NCI-H82 treated with DMSO at 0.1 percent for 48 hours (cell line): ENCODE measurements at regions not wholly inside any gene's neighbourhood (a gene's known extent, or its start where the extent isn't known, plus 50 kb on each side); places are given as distances from the start of the nearest gene placed in this dataset.
"Not testable (repeated sequence)": the region's sequence is repeated elsewhere in the genome, so short reads cannot be mapped to it uniquely, and the experiment has no call there.

Experiments used
- DNase-seq: peaks from one replicate; lab custom pipeline; 2025; ENCODE audit not compliant: unreplicated experiment; lab: John Stamatoyannopoulos, UW

DNA sequence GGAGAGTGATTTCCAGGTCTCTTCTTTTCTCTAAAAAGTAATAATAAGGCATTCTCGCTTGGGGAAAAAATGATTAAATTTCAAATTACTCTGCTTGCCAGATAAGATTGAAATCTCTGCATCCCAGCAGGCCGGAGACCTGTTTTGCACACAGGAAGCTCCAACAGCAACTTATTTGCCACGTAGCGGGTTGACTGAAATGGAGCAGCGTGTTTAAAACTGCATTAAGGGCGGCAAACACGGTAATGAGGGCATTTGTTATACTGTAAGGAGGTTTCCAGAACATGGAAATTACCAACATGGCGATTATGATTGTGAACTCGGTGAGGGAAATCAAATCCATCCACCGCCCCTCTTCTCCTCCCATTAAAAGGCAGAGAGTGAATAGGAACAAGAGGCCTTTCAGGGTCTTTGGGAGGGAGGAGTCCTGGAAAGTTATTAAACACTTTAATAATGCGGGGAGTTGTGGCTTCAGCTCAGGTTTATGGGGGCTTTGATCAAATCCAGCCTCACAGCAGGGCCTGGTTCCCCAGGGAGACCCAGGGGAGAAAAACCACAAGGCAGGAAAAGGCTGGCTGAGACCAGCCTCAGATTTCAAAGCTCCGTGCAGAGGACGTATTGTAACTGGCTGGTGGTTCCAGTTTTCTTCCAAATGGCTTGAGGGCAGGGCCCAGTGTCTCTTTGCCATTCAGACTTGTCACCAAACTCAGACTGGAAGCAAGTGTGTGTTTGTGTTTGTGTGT is 242.3 kb downstream of the TLE3 start:
- no peak for DNase-seq

DNA sequence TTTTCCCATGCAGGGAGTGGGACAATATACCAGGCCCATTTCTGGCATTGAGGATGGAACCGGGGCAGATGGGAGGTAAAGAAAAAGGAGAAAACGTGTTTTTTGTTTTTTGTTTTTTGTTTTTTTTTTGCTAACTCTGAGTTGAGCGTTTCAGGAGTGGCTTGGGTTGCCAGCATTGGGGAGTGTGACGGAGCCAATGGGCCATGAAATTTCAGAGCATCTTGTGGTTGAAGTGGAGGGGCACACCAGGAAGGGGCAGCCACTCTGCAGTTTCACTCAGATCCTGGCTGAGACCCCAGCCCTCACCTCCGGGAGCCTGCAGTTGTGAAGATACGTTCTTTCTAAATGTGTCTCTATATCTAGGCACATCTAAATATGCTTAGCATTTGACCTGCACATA is 240.5 kb downstream of the TLE3 start:
- DNase-seq, result no peak

DNA sequence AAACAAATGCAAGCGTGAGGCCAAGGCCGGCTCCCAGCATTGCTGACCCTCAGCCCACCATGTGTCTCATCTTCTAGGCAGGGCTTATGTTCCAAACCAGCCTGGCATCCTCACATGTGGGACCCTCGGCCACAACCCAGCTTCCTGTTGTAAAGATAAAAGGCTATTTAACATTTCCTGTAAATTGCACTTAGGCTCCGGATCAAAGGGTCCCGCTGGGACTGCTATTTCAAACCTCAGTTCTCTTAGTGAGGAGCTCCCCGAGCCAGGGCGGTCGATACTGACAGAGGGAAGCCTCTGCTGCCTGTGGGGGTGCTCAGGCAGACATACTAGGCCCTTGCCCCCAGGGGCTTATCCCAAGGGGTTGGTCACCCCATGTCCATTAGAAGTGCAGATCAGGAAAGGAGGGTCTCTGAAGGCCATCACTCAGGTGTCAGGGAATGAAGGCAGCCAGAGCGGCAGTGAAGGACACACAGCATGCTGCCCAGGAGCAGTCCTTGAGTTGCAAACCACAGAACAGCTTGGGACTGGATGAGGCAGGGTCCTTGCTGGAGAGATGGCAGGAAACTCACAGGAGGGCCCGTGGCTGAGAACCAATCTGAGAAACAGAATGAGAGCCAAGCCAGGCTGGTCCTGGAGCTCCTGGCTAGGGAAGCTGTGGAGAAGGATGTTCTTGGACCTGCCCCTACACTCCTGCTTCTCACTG is 239.9 kb downstream of the TLE3 start:
- no peak for DNase-seq

DNA sequence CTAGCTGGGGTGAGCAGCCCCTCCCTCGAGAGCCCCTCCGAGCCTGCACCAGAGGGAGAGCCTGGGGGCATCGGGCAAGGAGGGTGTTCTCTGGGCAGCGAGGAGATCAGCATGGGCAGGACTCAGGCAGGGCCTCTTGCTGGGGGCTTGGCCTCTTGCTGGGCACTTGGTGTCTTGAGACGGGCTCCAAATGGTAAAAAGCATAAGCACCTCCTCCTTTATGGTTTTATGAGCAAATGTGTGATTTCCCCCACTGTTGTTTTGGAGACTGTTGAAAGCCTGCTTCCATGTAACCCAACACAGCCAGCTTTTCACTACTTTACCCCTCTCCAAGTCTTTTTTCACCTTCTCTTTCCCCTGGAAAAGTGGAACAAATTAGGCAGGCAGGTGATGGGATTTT is 239.3 kb downstream of the TLE3 start:
- no peak for DNase-seq

DNA sequence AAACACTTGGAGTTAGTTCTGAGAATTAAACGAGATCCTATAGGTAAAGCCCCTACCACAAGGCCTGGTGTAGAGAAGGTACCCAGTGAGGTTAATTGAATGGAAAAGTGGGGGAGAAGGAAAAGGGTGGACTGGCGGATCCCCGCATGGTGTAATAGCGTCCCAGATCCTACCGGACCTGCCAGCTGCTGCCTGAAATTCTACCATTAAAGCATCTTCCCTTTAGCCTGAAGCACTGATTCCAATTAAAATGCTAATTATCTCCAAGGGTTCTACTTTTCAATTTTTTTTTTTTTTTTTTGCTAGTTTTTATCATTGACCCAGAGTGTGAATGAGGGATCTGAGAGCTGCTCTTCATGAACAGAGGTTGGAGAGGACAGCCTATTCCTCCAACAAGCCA is 237.9 kb downstream of the TLE3 start:
- no peak for DNase-seq

DNA sequence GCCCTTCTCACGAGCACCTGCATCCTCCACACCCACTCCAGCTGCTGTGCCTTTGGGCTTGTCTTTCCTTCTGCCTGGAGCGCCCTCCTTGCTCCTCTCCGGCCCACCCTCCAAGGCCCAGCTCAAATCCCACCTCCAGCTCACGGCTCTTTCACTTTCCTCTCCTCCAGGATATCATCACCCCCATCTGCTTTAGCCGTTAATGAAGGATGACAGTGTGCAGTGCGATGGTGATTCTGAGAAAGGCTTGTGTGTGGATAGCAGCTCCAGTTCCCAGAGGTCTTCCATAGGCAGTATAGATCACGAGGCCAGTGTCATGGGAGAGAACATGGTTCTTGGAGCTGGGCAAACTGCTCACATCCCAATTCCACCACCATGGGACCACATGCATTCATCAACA is 237.4 kb downstream of the TLE3 start:
- no peak for DNase-seq

DNA sequence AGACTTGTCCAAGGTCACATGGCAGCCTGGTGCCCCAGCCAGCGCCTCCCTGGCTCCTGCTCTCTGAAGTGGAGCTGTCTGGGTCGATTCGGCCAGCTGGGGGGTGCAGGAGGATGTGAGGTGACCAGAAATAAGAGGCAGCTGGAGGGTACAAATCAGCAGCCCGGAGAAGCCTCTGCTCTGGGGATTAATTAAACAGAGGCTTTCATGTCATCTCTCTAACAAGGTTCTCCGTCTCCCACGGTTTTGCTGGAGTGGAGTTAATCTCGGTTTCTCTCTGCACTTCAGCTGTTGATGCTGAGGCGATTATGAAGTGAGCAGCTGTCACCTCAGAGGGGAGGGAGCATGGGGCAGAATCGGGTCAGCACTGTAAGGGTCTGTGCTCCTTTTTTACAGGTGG is 236.8 kb downstream of the TLE3 start:
- DNase-seq, result peak; percentile 94

DNA sequence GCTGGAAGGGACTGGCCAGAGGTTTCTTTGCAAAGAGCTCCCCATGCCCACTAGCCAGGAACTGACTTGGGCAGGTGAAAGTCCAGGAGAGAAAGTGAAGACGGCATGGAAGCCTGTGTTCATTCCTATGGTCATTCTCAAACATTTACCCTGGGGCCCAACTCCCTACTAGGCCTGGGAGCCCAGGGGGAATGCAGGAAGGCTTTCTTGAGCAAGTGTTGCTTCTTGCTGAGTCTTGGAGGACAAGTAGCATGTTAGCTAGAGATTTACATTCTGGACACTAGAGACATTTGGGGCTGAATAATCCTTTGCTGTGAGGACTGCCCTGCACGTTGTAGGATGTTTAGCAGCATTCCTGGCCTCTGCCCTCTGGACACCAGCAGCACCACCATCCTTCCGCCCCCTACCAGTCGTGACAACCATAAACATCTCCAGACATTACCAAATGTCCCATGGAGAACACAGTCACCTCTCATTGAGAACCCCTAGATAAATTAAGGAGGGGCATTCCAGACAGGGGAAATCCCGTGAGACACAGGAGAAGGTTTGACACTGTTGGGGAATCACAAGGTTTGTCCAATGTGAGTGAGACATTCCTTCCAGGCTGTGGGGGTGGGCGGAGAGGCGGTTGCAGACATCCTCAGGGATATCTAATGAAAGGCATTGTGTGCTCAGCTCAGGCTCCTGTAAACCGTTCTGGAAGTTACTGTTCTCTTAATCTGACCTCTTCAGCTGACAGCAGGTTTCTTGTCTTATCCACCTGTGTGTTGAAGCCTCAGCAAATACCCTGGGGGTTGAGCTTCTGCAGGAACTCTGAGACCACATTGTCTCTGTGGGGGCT is 236.2 kb downstream of the TLE3 start:
- peak; percentile 77 for DNase-seq

DNA sequence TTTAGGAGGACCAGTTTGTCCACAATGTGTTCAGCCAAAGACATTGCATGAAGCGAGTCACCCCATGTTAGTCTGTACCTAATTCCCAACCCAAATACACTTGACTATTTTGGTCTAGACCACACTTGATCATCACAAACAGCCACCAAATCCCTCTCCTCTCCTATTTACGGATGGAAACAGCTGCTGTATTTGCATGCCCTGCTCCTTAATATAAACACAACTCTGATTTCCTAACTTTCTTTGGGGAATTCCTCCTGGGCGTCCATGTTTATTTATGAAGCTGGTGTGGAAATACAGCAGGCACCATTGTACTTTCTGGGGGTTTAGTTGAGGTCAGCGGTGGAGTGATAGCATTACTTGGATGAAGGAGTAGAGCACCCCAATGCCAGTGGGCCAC is 235.2 kb downstream of the TLE3 start:
- no peak for DNase-seq

DNA sequence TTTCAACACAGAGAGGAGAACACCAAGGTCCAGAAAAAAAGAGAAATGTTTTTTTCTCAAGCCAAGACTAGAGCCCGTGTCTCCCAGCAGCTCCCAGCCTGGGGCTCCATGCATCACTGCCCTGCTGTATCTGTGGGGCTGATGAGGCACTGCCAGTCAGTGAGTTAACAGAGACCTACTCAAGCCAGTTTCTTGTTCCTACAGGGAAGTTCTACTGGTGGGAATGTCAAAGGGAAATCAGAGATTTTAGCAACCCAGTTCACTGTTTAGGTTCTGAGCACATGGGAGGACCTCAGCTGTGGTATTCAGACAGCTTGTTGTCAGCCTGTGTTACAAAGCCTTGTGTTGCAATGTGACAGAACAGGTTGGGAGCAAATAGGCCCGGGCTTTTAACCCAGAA is 234.3 kb downstream of the TLE3 start:
- DNase-seq, result no peak

DNA sequence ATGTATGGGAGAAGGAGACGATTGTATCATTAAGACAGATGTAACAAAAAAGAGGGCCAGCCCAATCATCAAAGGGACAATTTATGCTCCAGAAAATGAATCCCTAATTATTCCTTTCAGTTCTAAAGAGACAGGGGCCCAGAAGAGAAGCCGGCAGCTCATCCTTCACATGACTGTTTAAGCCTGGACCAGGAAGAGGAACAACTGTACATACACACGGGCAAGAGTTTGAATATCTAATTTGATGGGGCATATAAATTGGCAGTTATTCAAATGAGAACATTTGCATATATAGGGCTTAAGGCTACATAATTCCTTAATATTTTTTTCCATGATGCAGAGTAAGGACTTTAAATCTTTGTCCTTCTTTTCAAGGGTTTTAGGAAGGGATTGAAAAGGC is 232.3 kb downstream of the TLE3 start:
- no peak for DNase-seq

DNA sequence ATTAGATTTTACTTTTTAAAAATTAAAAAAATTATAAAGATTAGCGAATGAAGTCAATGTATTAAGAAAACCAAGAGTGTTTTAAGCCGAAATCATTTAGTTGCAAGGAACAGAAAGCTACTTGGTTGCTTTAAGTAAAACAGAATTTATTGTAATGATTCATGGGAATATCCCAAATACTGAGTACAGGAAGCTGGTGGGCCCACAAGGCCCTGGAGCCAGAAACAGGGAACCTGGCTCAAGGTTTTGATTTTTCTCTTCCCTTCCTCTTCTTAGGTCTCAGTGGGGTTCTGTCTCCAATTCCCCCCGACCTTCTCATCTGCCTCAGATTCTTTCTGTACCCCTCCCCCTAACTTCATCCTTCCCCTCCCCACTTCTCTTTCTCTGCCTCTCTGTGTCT is 229.0 kb downstream of the TLE3 start:
- DNase-seq, result no peak

DNA sequence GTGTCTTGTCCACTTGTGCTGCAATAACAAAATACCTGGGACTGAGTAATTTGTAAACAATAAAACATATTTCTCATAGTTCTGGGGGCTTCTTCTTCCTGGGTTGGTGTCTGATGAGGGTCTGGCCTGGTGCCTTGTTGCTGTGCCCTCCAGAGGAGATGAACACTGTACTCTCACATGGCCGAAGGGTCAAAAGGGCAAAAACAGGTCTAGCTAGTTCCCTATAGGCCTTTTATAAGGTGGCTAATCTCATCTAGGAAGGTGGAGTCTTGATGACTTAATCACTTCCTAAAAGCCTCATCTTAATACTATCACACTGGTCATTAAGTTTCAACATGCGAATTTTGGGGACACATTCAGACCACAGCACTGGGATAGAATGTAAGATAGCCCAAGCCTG is 228.4 kb downstream of the TLE3 start:
- DNase-seq, result no peak

DNA sequence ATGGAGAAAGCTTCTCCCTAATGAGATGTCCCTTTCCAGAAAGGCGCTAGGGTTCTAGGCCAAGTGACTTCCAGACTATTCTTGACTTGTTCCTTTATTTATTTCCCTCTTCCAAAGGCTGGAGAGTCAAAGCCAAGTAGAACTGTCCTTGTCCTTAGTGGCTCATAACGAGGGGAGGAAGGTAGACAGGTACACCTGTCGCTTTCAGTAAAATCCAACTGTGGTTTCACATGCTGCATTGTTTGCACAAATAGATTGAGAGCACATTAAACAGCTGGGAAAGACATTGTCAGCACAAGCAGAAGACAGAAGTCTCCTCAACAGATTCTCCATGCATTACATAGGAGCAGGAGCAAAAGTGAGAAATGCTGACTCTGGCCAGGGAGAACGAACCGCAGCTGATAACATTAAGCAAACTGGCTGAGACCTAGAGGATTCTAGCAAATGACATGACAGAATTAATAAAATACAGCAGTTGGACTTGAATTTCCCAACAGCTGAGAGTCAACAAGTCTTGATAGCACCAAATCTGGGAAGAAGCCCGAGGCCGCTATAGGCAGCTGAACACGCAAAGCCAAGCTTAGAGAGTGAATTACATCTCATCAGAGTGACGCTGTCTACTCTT is 227.7 kb downstream of the TLE3 start:
- no peak for DNase-seq

DNA sequence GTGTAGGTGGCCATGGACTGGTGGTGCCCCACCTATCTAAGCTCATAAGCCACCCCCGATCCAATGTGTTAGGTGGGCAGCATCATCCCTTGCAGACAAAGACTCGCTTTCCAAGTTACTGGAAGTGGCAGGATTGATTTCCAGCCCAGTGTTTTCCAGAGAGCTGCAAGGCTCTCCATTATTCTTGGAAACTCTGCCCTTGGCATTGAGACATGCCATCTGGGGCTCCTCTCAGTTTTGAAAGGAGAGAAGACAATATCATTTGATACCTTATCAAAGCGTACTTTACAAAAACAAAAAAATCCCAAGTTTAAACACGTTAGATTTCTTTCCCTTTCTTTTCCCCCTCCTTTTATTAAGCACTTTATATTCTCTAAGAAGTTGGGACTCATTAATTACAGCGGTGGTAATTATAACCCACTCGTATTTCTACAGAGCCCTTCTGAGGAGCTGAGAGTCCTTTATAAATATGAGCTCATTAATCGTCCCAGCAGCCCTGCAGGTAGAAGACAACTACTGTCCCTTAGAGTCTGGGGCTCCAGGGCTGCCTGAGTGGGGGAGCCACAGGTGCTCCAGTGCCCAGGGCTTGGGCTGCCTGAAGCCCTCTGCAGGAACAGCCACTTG is 226.1 kb downstream of the TLE3 start:
- no peak for DNase-seq

DNA sequence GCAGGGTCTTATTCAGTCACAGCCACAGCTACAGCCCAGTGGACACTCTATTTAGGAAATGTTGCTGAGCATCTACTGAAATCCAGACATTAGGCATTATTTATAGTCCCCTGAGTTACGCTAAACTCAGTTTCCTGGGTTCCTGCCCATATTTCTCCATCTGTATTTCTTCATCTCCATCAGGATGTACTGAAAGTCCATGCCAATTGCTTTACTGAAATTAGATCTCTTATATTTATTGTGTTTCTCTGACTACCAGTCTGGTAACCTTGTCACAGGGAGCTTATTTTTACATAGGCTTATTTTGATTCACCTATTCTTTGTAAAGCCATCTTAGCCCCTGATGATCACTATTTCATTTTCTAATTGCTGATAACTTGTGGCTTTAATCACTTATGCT is 223.9 kb downstream of the TLE3 start:
- no peak for DNase-seq

DNA sequence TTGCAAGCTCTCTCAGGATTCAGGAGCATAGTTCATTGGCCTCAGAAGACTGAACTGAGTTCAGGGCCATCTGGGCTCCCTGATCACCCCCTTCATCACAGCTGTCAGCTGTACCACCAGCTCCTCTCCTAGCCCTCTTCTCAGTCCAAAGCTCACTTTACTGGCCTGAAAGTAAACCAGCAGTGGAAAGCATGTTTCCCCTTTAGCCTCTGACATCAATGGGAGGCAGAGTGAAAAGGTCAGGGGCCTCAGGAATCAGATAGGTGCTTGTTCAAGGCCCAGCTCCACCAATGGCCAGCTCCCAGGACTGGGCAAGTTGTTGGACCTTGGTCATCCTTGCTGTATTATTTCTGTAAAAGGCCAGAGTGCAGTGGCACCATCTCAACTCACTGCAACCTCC is 223.4 kb downstream of the TLE3 start:
- DNase-seq, result no peak

DNA sequence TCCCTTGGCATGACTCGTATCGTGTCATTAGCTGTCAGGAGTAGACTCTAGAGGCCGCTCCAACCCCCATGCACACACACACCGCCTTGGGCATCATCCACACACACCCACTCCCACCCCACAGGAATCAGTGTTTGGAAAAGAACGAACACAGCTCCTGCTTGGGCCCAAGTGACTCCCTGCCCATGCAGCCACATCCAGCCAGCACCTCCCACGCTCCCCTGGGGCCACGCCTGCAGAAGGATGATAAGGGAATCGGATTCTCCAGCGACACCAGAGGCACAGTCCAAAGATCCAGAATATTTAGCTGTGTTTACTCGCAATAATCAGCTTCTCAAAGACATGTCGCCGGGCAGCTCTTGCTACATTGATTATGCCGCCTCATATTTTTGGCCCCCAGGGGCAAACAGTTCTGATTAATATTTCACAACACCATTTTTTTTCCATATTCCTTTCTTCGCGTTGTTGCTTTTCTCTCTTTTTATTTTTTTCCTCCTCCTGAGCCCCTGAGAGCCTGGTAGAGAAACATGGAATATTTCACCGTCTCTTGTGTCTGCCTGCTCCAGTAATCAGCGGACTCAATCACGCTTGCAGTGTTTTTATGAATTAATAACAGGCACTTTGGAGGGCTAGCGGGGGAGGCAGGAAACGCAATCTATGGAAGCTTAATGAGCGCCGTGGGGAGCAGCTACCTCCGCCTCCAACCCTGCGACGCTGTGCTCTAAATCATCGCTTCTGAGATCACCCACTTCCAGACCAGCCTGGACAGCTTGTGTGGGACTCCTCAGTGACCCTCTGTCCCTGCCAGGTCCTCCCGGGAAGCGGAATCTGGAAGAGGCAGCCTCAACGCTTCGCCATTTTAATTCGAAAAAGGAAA is 221.4 kb downstream of the TLE3 start:
- no peak for DNase-seq

DNA sequence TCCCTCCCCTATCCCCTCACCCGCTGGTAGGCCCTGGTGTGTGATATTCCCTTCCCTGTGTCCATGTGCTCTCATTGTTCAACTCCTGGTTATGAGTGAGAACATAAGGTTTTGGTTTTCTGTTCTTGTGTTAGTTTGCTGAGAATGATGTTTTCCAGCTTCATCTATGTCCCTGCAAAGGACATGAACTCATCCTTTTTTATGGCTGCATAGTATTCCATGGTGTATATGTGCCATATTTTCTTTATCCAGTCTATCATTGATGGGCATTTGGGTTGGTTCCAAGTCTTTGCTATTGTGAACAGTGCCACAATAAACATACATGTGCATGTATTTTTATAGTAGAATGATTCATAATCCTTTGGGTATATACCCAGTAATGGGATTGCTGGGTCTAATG is 217.8 kb downstream of the TLE3 start:
- DNase-seq, result not testable (repeated sequence)
